DOHH2 (cell line): ENCODE measurements at regions not wholly inside any gene's neighbourhood (a gene's known extent, or its start where the extent isn't known, plus 50 kb on each side); places are given as distances from the start of the nearest gene placed in this dataset.
A peak's percentile ranks its signal among the peaks of the same experiment; 100 is the strongest.

Experiments
- H3F3A ChIP-seq: fragments of 200-600 bp; sonication (generic), shearing (Covaris generic); 2 replicates; pipeline ENCODE4 v1.6.0; 2016; ENCODE audit warnings: antibody characterized with exemption, mild to moderate bottlenecking; ENCODE audit not compliant: control insufficient read depth, insufficient read depth
- H3K27ac ChIP-seq: fragments of 200-600 bp; sonication (generic); 2 replicates; pipeline ENCODE4 v1.5.1; 2014; ENCODE audit warnings: low read depth, mild to moderate bottlenecking, low read length, moderate library complexity
- H3K27me3 ChIP-seq: fragments of 200-600 bp; sonication (generic); 2 replicates; pipeline ENCODE4 v1.6.1; 2014; ENCODE audit warnings: mild to moderate bottlenecking, low read length, mixed read lengths; ENCODE audit not compliant: control insufficient read depth
- H3K36me3 ChIP-seq: fragments of 200-600 bp; sonication (generic); 2 replicates; pipeline ENCODE4 v1.6.1; 2014; ENCODE audit warnings: mild to moderate bottlenecking, low read length, moderate library complexity, mixed read lengths; ENCODE audit not compliant: control insufficient read depth
- H3K4me1 ChIP-seq: fragments of 200-600 bp; sonication (generic); 2 replicates; pipeline ENCODE4 v1.6.1; 2014; ENCODE audit warnings: mild to moderate bottlenecking, low read length, mixed read lengths; ENCODE audit not compliant: control insufficient read depth
- H3K4me2 ChIP-seq: fragments of 200-600 bp; sonication (generic); 2 replicates; pipeline ENCODE4 v1.6.0; 2014; ENCODE audit warnings: mild to moderate bottlenecking, low read length, moderate library complexity
- H3K4me3 ChIP-seq: fragments of 200-600 bp; sonication (generic); 2 replicates; pipeline ENCODE4 v1.5.1; 2014; ENCODE audit warnings: mild to moderate bottlenecking, low read length, mixed read lengths
- H3K79me2 ChIP-seq: fragments of 200-600 bp; sonication (generic); 2 replicates; pipeline ENCODE4 v1.6.1; 2014; ENCODE audit warnings: mild to moderate bottlenecking, low read length, mixed read lengths; ENCODE audit not compliant: control insufficient read depth
- H3K9me2 ChIP-seq: fragments of 200-600 bp; sonication (generic); replicated peaks from 2 replicates; pipeline ENCODE4 v1.6.1; 2014; ENCODE audit warnings: mild to moderate bottlenecking, low read length, mixed read lengths; ENCODE audit not compliant: control insufficient read depth
- H3K9me3 ChIP-seq: fragments of 200-600 bp; sonication (generic); 2 replicates; pipeline ENCODE4 v1.6.1; 2014; ENCODE audit warnings: antibody characterized with exemption, low read length, mixed read lengths; ENCODE audit not compliant: control insufficient read depth, insufficient read depth
- H4K20me1 ChIP-seq: fragments of 200-600 bp; sonication (generic); 2 replicates; pipeline ENCODE4 v1.6.0; 2014; ENCODE audit warnings: low read depth, mild to moderate bottlenecking, antibody characterized with exemption, low read length, moderate library complexity; ENCODE audit not compliant: control insufficient read depth, insufficient read depth
- EZH2phosphoT487 ChIP-seq: fragments of 200-600 bp; sonication (generic); IDR thresholded peaks from 2 replicates; pipeline ENCODE4 v1.6.1; 2017; ENCODE audit warnings: borderline replicate concordance, mild to moderate bottlenecking, antibody characterized with exemption, low read length, moderate library complexity, mixed read lengths
- TF ChIP-seq, protein P1 (sequence below): fragments of 200-600 bp; sonication (generic); IDR thresholded peaks from one replicate; pipeline ENCODE4 v1.5.1; 2014; ENCODE audit warnings: antibody characterized with exemption, mild to moderate bottlenecking, low read depth, low read length; ENCODE audit not compliant: poor library complexity, severe bottlenecking

DNA sequence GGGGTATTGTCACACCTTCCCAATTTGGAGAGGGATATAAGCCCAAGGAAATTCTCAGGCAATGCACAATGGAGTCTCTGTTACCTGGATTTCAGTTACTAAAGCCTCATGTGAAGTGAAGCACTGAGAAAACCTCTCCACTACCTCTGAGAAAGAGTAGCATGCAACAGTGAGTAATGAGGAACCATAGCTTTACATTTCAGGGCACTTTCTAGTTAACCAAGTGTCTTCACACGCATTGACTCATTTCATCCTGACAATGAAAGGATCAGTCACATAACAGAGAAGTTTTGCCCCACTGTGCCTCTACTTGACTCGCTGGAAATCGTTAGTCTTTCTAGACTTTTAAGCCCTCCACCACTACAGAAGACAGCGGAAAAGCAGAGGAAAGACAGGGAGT is 86.2 kb upstream of the ARID1B start:
- Histone ChIP-seq H4K20me1 (no peaks in the 10 kb centered on the region), H3K4me2 (peak overlapping the region; percentile 49), H3K9me3 (no peaks in the 10 kb centered on the region), H3K4me3 (0 out of 2 replicates have a peak overlapping the region, but pooled peaks have one; percentile 3), H3K4me1 (peaks cover 67% of the 10 kb centered on the region), H3K27ac (no peak overlapping the region; the same call in 1 of the 2 replicates), H3K27me3 (no peaks in the 10 kb centered on the region), H3K9me2 (no peaks in the 10 kb centered on the region), H3F3A (peaks cover 10% of the 10 kb centered on the region), H3K36me3 (no peaks in the 10 kb centered on the region), H3K79me2 (no peaks in the 10 kb centered on the region)
- TF ChIP-seq EZH2phosphoT487 = no peak
- TF ChIP-seq, protein P1, sequence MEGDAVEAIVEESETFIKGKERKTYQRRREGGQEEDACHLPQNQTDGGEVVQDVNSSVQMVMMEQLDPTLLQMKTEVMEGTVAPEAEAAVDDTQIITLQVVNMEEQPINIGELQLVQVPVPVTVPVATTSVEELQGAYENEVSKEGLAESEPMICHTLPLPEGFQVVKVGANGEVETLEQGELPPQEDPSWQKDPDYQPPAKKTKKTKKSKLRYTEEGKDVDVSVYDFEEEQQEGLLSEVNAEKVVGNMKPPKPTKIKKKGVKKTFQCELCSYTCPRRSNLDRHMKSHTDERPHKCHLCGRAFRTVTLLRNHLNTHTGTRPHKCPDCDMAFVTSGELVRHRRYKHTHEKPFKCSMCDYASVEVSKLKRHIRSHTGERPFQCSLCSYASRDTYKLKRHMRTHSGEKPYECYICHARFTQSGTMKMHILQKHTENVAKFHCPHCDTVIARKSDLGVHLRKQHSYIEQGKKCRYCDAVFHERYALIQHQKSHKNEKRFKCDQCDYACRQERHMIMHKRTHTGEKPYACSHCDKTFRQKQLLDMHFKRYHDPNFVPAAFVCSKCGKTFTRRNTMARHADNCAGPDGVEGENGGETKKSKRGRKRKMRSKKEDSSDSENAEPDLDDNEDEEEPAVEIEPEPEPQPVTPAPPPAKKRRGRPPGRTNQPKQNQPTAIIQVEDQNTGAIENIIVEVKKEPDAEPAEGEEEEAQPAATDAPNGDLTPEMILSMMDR = no peak

DNA sequence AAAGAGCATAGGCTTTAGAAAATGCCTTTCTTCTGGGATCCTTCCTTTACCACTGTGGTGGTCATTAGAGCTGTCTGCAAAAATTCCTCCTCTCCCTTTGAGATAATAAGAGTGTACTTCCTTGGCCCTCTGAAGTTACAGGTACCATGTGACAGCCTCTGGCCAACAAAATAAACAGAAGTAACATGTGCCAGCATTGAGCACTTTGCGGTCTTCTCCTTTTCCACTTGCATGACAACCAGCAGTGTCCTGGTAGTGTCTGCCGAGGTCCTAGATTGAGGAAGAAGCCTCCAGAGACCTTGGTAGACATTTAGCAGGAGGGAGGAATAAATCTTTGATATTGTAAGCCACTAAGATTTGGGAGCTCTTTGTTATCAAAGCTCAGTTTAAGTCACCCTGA is 87.5 kb upstream of the ARID1B start:
- no peak for TF ChIP-seq EZH2phosphoT487
- TF ChIP-seq, protein P1 = no peak
- H4K20me1 ChIP-seq = no peaks in the 10 kb centered on the region
- no peak overlapping the region for H3K27ac ChIP-seq
- H3K4me3 ChIP-seq = no peak overlapping the region
- H3K9me3 ChIP-seq = no peaks in the 10 kb centered on the region
- peaks cover 7% of the 10 kb centered on the region for H3F3A ChIP-seq
- peaks cover 62% of the 10 kb centered on the region for H3K4me1 ChIP-seq
- H3K27me3 ChIP-seq = no peaks in the 10 kb centered on the region
- no peaks in the 10 kb centered on the region for H3K9me2 ChIP-seq
- peak overlapping the region; percentile 2 for H3K4me2 ChIP-seq
- no peaks in the 10 kb centered on the region for H3K36me3 ChIP-seq
- H3K79me2 ChIP-seq = no peaks in the 10 kb centered on the region

DNA sequence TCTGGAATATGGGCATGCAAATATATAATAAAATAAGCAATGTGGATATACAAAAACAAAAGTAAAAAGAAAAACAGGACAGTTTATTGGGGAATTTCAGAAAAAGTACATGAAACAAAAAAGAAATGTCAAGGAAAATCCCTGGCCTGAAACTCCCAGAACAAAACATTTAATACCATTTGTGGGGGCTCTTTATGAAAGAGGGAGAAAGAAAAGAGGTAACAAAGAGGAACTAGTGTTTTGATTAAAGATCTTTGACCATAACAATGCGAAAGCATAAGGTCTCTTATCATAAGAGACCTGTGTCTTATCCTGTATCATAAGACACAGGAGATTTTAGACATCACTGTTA is 88.6 kb upstream of the ARID1B start:
- Histone ChIP-seq H3K4me1 (peaks cover 60% of the 10 kb centered on the region), H3K9me2 (no peaks in the 10 kb centered on the region), H3F3A (peaks cover 7% of the 10 kb centered on the region), H3K36me3 (no peaks in the 10 kb centered on the region), H3K4me2 (peak overlapping the region; percentile 66), H3K79me2 (no peaks in the 10 kb centered on the region), H3K27me3 (no peaks in the 10 kb centered on the region), H4K20me1 (no peaks in the 10 kb centered on the region), H3K27ac (peak overlapping the region; percentile 45; the same call in 1 of the 2 replicates), H3K4me3 (no peak overlapping the region; the same call in 1 of the 2 replicates), H3K9me3 (no peaks in the 10 kb centered on the region)
- TF ChIP-seq, protein P1 = no peak
- TF ChIP-seq EZH2phosphoT487 = no peak
